Breast epithelium (tissue), 4 donors: ENCODE measurements at regions not wholly inside any gene's neighbourhood (a gene's known extent, or its start where the extent isn't known, plus 50 kb on each side); places are given as distances from the start of the nearest gene placed in this dataset.
"Not testable (repeated sequence)": the region's sequence is repeated elsewhere in the genome, so short reads cannot be mapped to it uniquely, and the experiment has no call there.

ENCODE experiments used
- DNase-seq, 2 donors: peaks; one replicate each; pipeline ENCODE4 v3.0.0-alpha.2; 2019; ENCODE audit warnings: low spot score in 2 of 2
- H3K27ac ChIP-seq, 2 donors: fragments of 200-600 bp; sonication (generic) in 1 of 2; one replicate each; pipeline ENCODE4 v1.5.1; 2016 to 2019; ENCODE audit warnings: mild to moderate bottlenecking in 1 of 2
- H3K27me3 ChIP-seq, 2 donors: fragments of 200-600 bp; sonication (generic) in 1 of 2; one replicate each; pipeline versions ENCODE4 v1.5.1 to v1.6.0; 2017 to 2019; ENCODE audit warnings: control low read depth in 1 of 2, mild to moderate bottlenecking in 1 of 2
- H3K36me3 ChIP-seq: fragments of 200-600 bp; one replicate; pipeline ENCODE4 v1.5.1; 2019
- H3K4me1 ChIP-seq, 2 donors: fragments of 200-600 bp; sonication (generic); one replicate each; pipeline ENCODE4 v1.5.1; 2016 to 2019; ENCODE audit warnings: control low read depth in 1 of 2
- H3K4me3 ChIP-seq, 3 donors: fragments of 200-600 bp; sonication (generic); 1 replicate in 2 of 3; 2 replicates in 1 of 3; pipeline ENCODE4 v1.5.1; 2016 to 2019; ENCODE audit warnings: mild to moderate bottlenecking in 3 of 3, moderate library complexity in 2 of 3
- H3K9me3 ChIP-seq, 2 donors: fragments of 200-600 bp; sonication (generic) in 1 of 2; one replicate each; pipeline ENCODE4 v1.5.1; 2016 to 2019; ENCODE audit warnings: control low read depth in 1 of 2
- CTCF ChIP-seq, 3 donors: fragments of 450-650 bp; IDR thresholded peaks; one replicate each; pipeline ENCODE4 v1.5.1; 2016 to 2017; ENCODE audit warnings: antibody characterized with exemption in 3 of 3, mild to moderate bottlenecking in 3 of 3, moderate library complexity in 3 of 3
- POLR2A ChIP-seq: fragments of 450-650 bp; IDR thresholded peaks from one replicate; pipeline ENCODE4 v1.6.1; 2016; ENCODE audit warnings: antibody characterized with exemption, mild to moderate bottlenecking, moderate library complexity
- POLR2AphosphoS5 ChIP-seq, 3 donors: sonication (generic); formaldehyde crosslinking; IDR thresholded peaks; one replicate each; pipeline ENCODE4 v1.6.1; 2017; ENCODE audit warnings: antibody characterized with exemption in 3 of 3
- intact Hi-C: fragments of 100-400 bp; cut with DNase I; formaldehyde crosslinking; loops from one replicate; pipeline ENCODE4 v1.15.1; 2023; ENCODE audit warnings: low total_unique reads

- DNase-seq: no peak
- TF ChIP-seq POLR2A (no peak), CTCF (IDR thresholded peaks at IDR 0.05) (no peak), POLR2AphosphoS5 (IDR thresholded peaks at IDR 0.05) (no peak)
- H3K9me3 ChIP-seq: peaks cover 0 to 8% of the 10 kb centered on the region in 2 donors
- peak overlapping the region in 2 of 3 donors; percentile 1 to 3 for H3K4me3 ChIP-seq
- H3K36me3 ChIP-seq: no peaks in the 10 kb centered on the region
- peaks cover 0 to 80% of the 10 kb centered on the region in 2 donors for H3K27me3 ChIP-seq
- intact Hi-C loops: no loop called here
- no peaks in the 10 kb centered on the region for H3K4me1 ChIP-seq
- H3K27ac ChIP-seq: no peak overlapping the region
Observed at GRCh38 chr6:27544612-27545260, 71.8 kb upstream of the ZNF184 start.

DNA sequence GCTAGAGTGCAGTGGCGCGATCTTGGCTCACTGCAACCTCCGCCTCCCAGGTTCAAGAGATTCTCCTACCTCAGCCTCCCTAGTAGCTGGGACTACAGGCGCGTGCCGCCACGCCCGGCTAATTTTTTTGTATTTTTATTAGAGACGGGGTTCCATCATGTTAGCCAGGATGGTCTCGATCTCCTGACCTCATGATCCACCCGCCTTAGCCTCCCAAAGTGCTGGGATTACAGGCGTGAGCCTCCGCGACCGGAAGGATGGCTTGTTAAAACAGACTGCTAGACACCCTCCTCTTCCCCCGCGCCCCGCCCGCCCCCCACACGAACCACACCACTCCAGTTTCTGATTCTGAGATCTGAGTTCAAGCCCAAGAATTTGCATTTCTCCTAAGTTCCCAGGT, 71.2 kb upstream of the ZNF184 start:
- H3K9me3 ChIP-seq, H3K27ac ChIP-seq, intact Hi-C loops, H3K36me3 ChIP-seq, H3K4me1 ChIP-seq, DNase-seq: not testable (repeated sequence)
- peaks cover 0 to 82% of the 10 kb centered on the region in 2 donors for H3K27me3 ChIP-seq
- H3K4me3 ChIP-seq: peak overlapping the region in 1 of 3 donors; percentile 3

- no peak overlapping the region for H3K27ac ChIP-seq
- TF ChIP-seq POLR2AphosphoS5 (IDR thresholded peaks at IDR 0.05) (no peak), POLR2A (no peak), CTCF (IDR thresholded peaks at IDR 0.05) (no peak)
- H3K36me3 ChIP-seq: no peaks in the 10 kb centered on the region
- intact Hi-C loops: no loop called here
- H3K27me3 ChIP-seq: peaks cover 0 to 68% of the 10 kb centered on the region in 2 donors
- H3K9me3 ChIP-seq: peaks cover 0 to 8% of the 10 kb centered on the region in 2 donors
- no peak overlapping the region for H3K4me3 ChIP-seq
- no peak for DNase-seq
- H3K4me1 ChIP-seq: no peaks in the 10 kb centered on the region
Observed at GRCh38 chr6:27542485-27542884, 69.6 kb upstream of the ZNF184 start.

DNA sequence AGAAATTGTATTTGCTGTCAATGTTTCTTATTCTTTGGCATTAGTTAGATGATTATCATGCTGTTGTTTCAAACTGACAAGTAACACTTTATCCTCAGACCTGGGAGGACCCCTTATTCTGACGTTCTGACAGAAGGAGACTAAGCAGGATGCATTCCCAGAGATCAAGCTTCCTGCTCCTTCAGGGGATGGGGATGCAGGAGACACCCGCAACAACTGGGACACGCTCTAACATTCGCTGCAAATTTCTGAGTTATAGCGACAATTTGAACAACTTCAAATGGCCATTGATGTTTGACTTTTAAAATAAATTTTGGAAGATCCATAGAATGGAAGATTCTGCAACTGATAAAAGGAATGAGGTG, 69.0 kb upstream of the ZNF184 start:
- Histone ChIP-seq H3K27ac (no peak overlapping the region), H3K4me1 (no peaks in the 10 kb centered on the region), H3K36me3 (no peaks in the 10 kb centered on the region), H3K9me3 (peaks cover 0 to 8% of the 10 kb centered on the region in 2 donors), H3K4me3 (no peak overlapping the region), H3K27me3 (peaks cover 0 to 67% of the 10 kb centered on the region in 2 donors)
- intact Hi-C loops: no loop called here
- TF ChIP-seq POLR2A: no peak
- no peak for TF ChIP-seq POLR2AphosphoS5 (IDR thresholded peaks at IDR 0.05)
- no peak for TF ChIP-seq CTCF (IDR thresholded peaks at IDR 0.05)
- no peak for DNase-seq

GRCh38 chr6:27541212-27541932, 68.5 kb upstream of the ZNF184 start:
- Histone ChIP-seq H3K4me3 (no peak overlapping the region), H3K9me3 (peaks cover 0 to 6% of the 10 kb centered on the region in 2 donors), H3K27ac (no peak overlapping the region), H3K27me3 (peaks cover 0 to 67% of the 10 kb centered on the region in 2 donors), H3K36me3 (no peaks in the 10 kb centered on the region), H3K4me1 (no peaks in the 10 kb centered on the region)
- DNase-seq: no peak
- intact Hi-C loops: no loop called here
- no peak for TF ChIP-seq POLR2AphosphoS5 (IDR thresholded peaks at IDR 0.05)

DNA sequence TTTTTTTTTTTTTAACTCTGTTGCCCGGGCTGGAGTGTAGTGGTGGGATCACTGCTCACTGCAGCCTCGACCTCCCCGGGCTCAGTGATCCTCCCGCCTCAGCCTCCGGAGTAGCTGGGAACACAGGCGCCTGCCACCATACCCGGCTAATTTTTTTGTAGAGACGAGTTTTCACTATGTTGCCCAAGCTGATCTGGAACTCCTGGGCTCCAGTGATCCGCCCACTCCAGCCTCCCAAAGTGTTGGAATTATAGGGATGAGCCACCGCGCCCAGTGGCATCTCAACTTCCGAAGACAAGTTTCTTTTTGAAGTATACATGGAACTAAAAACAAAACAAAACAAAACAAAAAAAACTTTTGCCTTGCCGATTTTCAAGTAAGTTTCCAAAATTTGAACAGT, 66.6 kb upstream of the ZNF184 start:
- DNase-seq: no peak
- TF ChIP-seq CTCF (IDR thresholded peaks at IDR 0.05) (no peak), POLR2AphosphoS5 (IDR thresholded peaks at IDR 0.05) (no peak), POLR2A (no peak)
- peaks cover 0 to 50% of the 10 kb centered on the region in 2 donors for H3K27me3 ChIP-seq

More for the DNA sequence above, 66.6 kb upstream of the ZNF184 start:
- Histone ChIP-seq H3K4me1 (no peaks in the 10 kb centered on the region), H3K36me3 (no peaks in the 10 kb centered on the region), H3K27ac (no peak overlapping the region), H3K9me3 (peaks cover 0 to 3% of the 10 kb centered on the region in 2 donors), H3K4me3 (no peak overlapping the region)
- intact Hi-C loops: no loop called here
